SU-DHL-6 (cell line): ENCODE measurements at regions not wholly inside any gene's neighbourhood (a gene's known extent, or its start where the extent isn't known, plus 50 kb on each side); places are given as distances from the start of the nearest gene placed in this dataset.
"Not testable (repeated sequence)": the region's sequence is repeated elsewhere in the genome, so short reads cannot be mapped to it uniquely, and the experiment has no call there.

Source experiments
- H2AFZ ChIP-seq: fragments of 200-600 bp; sonication (generic); 2 replicates; pipeline ENCODE4 v1.6.1; 2014; ENCODE audit warnings: low read depth, mild to moderate bottlenecking, moderate library complexity, mixed read lengths, antibody characterized with exemption, low read length; ENCODE audit not compliant: severe bottlenecking
- H3F3A ChIP-seq: fragments of 200-600 bp; shearing (Covaris generic); 2 replicates; pipeline ENCODE4 v1.6.0; 2016; ENCODE audit warnings: antibody characterized with exemption, mild to moderate bottlenecking; ENCODE audit not compliant: insufficient read depth
- H3K27ac ChIP-seq: fragments of 200-600 bp; sonication (generic); 2 replicates; pipeline ENCODE4 v1.5.1; 2016; ENCODE audit warnings: low read depth, mild to moderate bottlenecking, low read length, moderate library complexity, mixed read lengths
- H3K27me3 ChIP-seq: fragments of 200-600 bp; sonication (generic), shearing (Covaris generic); 2 replicates; pipeline ENCODE4 v1.6.0; 2014; ENCODE audit warnings: mild to moderate bottlenecking, low read length
- H3K36me3 ChIP-seq: fragments of 200-600 bp; sonication (generic); 2 replicates; pipeline ENCODE4 v1.6.1; 2014; ENCODE audit warnings: mild to moderate bottlenecking, low read length, mixed read lengths
- H3K4me2 ChIP-seq: fragments of 300-600, 200-600 bp; shearing (Covaris generic), sonication (generic); 2 replicates; pipeline ENCODE4 v1.6.0; 2014; ENCODE audit warnings: low read length, low read depth, mild to moderate bottlenecking; ENCODE audit not compliant: poor library complexity, severe bottlenecking
- H3K4me3 ChIP-seq: fragments of 200-600 bp; sonication (generic); 2 replicates; pipeline ENCODE4 v1.5.1; 2014; ENCODE audit warnings: antibody characterized with exemption, low read length, mild to moderate bottlenecking, mixed read lengths; ENCODE audit not compliant: insufficient read depth, poor library complexity, severe bottlenecking
- H3K79me2 ChIP-seq: fragments of 200-600 bp; sonication (generic); 2 replicates; pipeline ENCODE4 v1.6.1; 2014; ENCODE audit warnings: mild to moderate bottlenecking, low read length, moderate library complexity; ENCODE audit not compliant: insufficient read depth
- H3K9ac ChIP-seq: fragments of 200-600 bp; sonication (generic); 2 replicates; pipeline ENCODE4 v1.7.0; 2014; ENCODE audit warnings: mild to moderate bottlenecking, low read length
- H3K9me2 ChIP-seq: fragments of 200-600 bp; sonication (generic); replicated peaks from 2 replicates; pipeline ENCODE4 v1.6.1; 2014; ENCODE audit warnings: low read length; ENCODE audit not compliant: insufficient read depth
- H3K9me3 ChIP-seq: fragments of 200-600 bp; sonication (generic); 2 replicates; pipeline ENCODE4 v1.6.1; 2014; ENCODE audit warnings: low read length, mixed read lengths; ENCODE audit not compliant: insufficient read depth
- H4K20me1 ChIP-seq: fragments of 200-600 bp; sonication (generic); 2 replicates; pipeline ENCODE4 v1.6.1; 2014; ENCODE audit warnings: low read depth, mild to moderate bottlenecking, antibody characterized with exemption, low read length, moderate library complexity, mixed read lengths
- CTCF ChIP-seq: fragments of 200-600 bp; sonication (generic); IDR thresholded peaks from one replicate; pipeline ENCODE4 v1.5.1; 2017; ENCODE audit warnings: antibody characterized with exemption, mild to moderate bottlenecking, low read length, moderate library complexity; ENCODE audit not compliant: insufficient read depth, poor library complexity, severe bottlenecking
- EZH2phosphoT487 ChIP-seq: fragments of 200-600 bp; sonication (generic), shearing (Covaris generic); conservative IDR thresholded peaks from 2 replicates; pipeline ENCODE4 v1.6.1; 2018; ENCODE audit warnings: mild to moderate bottlenecking, antibody characterized with exemption, low read length, moderate library complexity, mixed read lengths

- no peak overlapping the region for H3K4me2 ChIP-seq
- no peaks in the 10 kb centered on the region for H3K27me3 ChIP-seq
- H3K9me2 ChIP-seq = no peaks in the 10 kb centered on the region
- H3K9ac ChIP-seq = no peak overlapping the region
- H3K79me2 ChIP-seq = no peaks in the 10 kb centered on the region
- TF ChIP-seq CTCF (no peak), EZH2phosphoT487 (no peak)
- H3K9me3 ChIP-seq = no peaks in the 10 kb centered on the region
- no peaks in the 10 kb centered on the region for H3K36me3 ChIP-seq
- H4K20me1 ChIP-seq = no peaks in the 10 kb centered on the region
- H3F3A ChIP-seq = no peaks in the 10 kb centered on the region
- H3K4me3 ChIP-seq = no peak overlapping the region
- no peak overlapping the region for H3K27ac ChIP-seq
- no peak overlapping the region for H2AFZ ChIP-seq
Measured at GRCh38 chr20:40908309-40908708, 120.3 kb upstream of the TOP1 start.

GRCh38 chr20:40909489-40909888 is 119.1 kb upstream of the TOP1 start:
- H3K79me2 ChIP-seq, H3K27ac ChIP-seq, H3K27me3 ChIP-seq, H3K4me2 ChIP-seq, H4K20me1 ChIP-seq, H3K4me3 ChIP-seq, H2AFZ ChIP-seq, H3K9me3 ChIP-seq, H3K9me2 ChIP-seq, H3K9ac ChIP-seq, H3F3A ChIP-seq, H3K36me3 ChIP-seq: not testable (repeated sequence)

GRCh38 chr20:40910436-40910835 is 118.2 kb upstream of the TOP1 start:
- H3K9me2 ChIP-seq, H3K4me2 ChIP-seq, H3K4me3 ChIP-seq, H3K27ac ChIP-seq, H3F3A ChIP-seq, H2AFZ ChIP-seq, H3K36me3 ChIP-seq, H4K20me1 ChIP-seq, H3K27me3 ChIP-seq, H3K9ac ChIP-seq, H3K9me3 ChIP-seq, H3K79me2 ChIP-seq: not testable (repeated sequence)

DNA sequence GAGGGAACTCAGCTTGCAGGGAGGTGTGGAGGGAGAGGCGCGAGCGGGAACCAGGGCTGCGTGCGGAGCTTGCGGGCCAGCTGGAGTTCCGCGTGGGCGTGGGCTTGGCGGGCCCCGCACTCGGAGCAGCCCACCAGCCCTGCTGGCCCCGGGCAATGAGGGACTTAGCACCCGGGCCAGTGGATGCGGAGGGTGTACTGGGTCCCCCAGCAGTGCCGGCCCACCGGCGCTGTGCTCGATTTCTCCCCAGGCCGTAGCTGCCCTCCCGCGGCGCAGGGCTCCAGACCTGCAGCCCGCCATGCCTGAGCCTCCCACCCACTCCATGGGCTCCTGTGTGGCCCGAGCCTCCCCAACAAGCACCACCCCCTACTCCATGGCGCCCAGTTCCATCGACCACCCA is 117.5 kb upstream of the TOP1 start:
- not testable (repeated sequence) for H4K20me1 ChIP-seq, H3K4me3 ChIP-seq, H3K9ac ChIP-seq, H3K9me2 ChIP-seq, H3K27me3 ChIP-seq, H3K79me2 ChIP-seq, H3K4me2 ChIP-seq, H2AFZ ChIP-seq, H3K36me3 ChIP-seq, H3K9me3 ChIP-seq, H3F3A ChIP-seq, H3K27ac ChIP-seq

DNA sequence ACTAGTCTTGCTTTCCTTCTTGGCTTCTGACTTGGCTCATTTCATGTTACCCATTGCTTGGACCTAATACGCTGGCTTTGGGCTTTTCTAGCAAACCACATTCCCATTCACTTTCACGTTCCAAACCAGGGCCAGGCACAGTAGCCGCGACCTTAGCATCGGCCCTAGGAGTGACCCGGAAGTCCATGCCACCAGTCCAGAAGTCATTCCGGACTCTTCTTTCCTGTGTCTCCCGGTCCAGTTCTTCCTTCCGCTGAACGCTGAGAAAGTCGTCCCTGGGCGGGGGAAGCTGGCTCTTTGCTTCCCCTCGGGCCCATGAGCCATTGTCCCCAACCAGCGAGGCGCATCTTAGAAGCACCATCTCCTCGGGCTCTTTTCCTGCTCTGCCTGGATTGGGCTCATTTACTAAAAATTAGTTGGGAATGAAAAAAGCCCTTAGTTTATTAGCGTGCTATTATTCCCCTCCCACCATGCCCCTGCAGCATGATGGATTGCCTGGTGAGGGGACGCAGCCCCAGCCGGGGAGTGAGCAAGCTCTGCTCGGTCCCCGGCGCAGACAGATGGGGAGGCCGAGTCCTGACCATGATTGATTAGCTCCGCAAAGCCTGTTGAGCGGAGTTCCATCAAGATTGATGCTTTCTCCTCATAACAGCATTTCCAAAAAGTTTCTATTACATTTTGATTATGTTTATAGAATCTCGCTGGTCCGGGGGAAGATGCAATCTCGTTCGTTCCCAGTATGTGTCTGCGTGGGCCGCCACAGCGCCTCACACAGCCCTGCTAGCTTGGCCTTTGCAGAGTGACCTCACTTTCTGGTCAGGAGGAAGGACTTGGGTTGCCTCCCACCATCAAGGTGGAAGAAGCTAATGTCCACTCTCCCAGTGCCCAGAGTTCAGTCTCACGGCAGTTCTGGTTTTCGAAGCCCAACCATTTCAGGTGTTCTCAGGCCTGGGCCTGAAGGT is 115.1 kb upstream of the TOP1 start:
- H3F3A ChIP-seq = no peaks in the 10 kb centered on the region
- H2AFZ ChIP-seq = no peak overlapping the region
- H3K36me3 ChIP-seq = no peaks in the 10 kb centered on the region
- H3K27ac ChIP-seq = no peak overlapping the region
- H3K79me2 ChIP-seq = no peaks in the 10 kb centered on the region
- no peaks in the 10 kb centered on the region for H3K27me3 ChIP-seq
- TF ChIP-seq CTCF (no peak), EZH2phosphoT487 (no peak)
- H3K9me2 ChIP-seq = no peaks in the 10 kb centered on the region
- H3K9me3 ChIP-seq = no peaks in the 10 kb centered on the region
- H3K4me2 ChIP-seq = no peak overlapping the region
- no peak overlapping the region for H3K4me3 ChIP-seq
- no peak overlapping the region for H3K9ac ChIP-seq
- no peaks in the 10 kb centered on the region for H4K20me1 ChIP-seq
